GM18909 (cell line): ENCODE measurements at regions not wholly inside any gene's neighbourhood (a gene's known extent, or its start where the extent isn't known, plus 50 kb on each side); places are given as distances from the start of the nearest gene placed in this dataset.
A peak's percentile ranks its signal among the peaks of the same experiment; 100 is the strongest.

Experiments used
- ATAC-seq: cut with Tn5 transposase; IDR thresholded peaks from one replicate; pipeline ENCODE4 v1.9.1; 2021; ENCODE audit warnings: mild to moderate bottlenecking; ENCODE audit not compliant: unreplicated experiment, poor library complexity

DNA sequence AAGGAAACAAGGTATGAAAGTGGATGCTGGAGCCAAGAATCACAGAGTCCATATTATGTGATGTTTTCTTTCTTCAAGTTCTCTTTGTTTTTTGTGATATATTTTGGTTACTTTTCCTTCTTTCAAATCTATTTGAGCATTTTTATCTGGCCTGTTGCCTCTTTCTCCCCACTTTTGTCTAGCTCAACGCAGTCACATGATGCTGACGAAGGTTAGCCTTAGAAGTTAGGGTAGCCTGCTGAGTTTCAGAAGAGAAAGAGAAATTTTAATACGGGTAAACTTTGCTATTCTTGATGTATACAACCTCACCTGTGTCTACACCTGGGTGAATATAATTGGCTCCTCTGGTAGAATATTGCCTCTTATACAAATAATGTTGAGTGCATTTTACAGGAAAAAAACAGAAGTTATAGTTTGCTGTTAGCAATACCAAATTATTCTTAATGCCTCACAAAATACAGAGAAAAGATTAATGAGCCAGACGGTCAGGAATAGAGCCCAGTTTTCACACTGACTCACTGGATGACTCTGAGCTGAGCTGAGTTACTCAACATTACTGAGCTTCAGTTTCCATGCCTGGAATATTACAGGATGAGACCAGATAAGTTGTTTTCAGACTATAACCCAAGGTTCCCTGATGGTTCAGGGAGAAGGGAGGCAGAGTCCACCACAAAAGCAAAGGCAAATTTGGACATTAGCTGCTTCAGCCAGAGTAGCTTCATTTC lies 161.6 kb upstream of the BDNF start:
- no peak for ATAC-seq

DNA sequence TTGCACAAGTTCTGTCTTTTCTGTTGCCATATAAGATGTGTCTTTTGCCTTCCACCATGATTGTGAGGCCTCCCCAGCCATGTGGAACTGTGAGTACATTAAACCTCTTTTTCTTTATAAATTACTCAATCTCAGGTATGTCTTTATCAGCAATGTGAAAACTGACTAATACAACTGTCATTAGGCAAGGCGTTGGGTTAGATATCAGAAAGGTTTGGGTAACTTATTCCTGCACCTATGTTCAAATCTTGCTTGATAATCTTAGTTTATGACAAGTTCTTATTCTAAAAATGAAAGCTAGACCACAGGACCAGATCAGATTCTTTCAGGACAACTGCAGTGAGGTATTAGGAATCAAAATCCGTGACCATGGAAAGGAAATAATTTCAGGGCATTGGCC lies 160.6 kb upstream of the BDNF start:
- ATAC-seq: no peak

DNA sequence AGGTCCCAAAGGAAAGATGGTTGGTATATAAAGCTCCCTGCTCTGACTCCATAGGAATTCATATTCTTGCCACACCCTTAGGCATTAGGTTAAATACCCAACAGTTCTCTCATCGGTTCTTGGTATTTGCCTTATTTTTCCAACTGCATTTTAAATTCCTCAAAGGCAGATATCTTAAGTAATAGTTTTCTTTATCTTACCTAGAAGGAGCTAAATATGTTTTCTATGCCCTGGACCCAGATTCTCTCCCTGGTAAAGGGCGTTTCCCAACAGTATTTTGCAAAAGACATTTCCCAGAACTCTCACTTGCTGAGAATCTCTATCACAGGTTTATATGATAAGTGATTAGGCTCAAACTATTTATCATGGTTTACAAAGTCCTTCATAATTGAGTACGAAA lies 158.6 kb upstream of the BDNF start:
- no peak for ATAC-seq

DNA sequence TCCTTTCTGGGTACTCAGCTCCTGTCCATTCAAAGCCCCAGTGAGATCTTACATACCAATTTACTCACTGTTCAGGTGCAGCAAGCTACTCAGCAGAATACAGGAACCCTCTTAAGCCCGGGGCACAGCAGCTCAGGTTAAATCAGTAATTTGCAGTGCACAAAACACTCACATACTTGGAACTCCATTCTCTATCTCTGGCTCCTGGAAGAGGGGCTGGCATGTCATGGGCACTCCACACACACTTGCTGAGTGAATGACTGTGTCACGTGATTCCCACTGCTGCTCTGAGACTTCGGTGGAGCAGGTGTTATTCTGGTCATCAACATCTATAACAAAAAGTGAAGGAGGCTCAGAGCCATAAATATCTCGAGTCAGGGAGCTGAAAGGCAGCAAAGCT lies 157.3 kb upstream of the BDNF start:
- peak; percentile 21 for ATAC-seq

DNA sequence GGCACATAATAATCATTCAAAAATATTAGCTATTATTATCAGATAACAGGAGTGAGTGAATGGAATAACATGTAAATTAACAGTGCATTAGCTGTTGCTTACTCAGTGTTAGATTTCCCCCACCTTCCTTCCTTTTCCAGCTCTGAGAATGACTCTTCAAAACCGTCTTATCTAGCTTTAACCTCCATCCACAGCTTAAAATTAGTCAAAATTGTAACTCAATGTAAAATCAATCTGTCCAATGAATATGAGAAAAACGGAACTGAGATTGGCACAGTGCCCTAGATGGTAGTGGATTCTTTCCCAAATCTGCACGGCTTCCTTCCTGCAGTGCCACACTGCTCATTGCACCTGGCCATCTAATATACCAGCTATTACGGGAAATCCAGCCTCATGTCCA lies 156.8 kb upstream of the BDNF start:
- peak; percentile 80 for ATAC-seq

DNA sequence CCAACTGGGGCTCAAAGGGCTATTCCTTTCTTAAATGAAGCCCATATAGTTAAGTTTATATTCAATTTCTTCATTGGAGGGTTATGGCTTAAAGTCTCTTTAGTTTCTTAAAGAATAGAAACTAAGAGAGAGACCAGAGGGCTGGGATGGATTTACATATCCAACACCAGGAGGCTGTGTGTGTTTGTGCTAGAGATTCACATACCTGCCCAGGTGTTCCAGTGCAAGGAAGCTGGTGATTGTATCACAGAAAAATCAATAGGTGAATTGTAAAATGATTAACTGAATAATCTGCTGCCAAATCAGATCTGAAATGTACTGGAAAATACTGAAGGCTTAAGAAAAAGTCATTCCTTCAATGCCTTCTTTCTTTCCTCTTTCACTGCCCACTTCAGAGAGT lies 148.2 kb upstream of the BDNF start:
- ATAC-seq: no peak

DNA sequence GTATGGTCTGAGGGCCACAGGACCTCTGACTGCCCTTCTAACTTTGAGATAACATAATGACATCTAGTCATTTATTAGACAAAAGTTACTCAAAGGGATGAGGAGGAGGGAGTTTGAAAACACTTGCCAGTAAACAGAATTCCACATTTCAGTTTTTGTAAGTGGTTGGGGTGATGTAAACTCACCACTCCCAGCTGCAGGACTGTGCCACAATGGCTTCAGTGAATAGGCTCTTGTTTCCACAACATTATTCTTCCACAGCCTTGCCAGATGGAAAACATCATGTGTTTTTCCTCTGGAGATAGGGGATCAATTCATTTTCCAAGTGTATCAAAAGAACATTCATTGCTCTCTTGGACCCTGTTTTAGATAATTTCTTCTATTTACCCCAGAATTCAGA lies 147.2 kb upstream of the BDNF start:
- no peak for ATAC-seq

DNA sequence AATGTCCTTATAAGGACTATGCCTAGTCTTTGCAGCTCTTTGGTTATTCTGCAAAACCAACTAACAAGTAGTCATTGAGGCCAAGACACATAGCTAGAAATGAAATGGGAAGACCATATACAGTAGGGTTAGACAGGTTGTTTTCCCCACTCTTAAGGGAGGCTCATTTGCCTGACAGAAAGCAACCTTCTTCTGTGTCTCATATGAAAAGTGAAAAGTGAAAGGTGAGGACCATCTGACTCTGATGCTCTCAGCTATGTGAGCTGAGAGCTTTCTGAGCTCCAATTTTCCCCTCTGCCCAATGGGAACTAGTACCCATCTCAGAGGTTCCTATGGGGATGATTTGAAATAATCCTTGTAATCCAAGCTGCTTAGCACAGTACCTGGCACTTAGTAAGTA lies 142.0 kb upstream of the BDNF start:
- no peak for ATAC-seq

DNA sequence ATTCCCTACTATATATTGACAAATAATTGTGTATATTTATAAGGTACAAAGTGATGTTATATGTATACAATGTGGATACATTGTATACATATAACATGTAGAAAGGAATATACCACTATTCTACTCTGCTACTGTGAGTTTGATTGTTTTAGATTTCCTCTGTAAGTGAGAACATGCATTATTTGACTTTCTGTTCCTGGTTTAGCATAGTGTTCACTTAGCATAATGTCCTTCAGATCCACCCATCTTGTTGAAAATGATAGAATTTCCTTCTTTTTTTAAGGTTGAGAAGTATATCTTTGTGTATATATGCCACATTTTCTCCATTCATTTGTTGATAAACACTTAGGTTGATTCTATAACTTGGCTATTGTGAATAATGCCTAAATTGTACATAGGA lies 140.8 kb upstream of the BDNF start:
- ATAC-seq: no peak

DNA sequence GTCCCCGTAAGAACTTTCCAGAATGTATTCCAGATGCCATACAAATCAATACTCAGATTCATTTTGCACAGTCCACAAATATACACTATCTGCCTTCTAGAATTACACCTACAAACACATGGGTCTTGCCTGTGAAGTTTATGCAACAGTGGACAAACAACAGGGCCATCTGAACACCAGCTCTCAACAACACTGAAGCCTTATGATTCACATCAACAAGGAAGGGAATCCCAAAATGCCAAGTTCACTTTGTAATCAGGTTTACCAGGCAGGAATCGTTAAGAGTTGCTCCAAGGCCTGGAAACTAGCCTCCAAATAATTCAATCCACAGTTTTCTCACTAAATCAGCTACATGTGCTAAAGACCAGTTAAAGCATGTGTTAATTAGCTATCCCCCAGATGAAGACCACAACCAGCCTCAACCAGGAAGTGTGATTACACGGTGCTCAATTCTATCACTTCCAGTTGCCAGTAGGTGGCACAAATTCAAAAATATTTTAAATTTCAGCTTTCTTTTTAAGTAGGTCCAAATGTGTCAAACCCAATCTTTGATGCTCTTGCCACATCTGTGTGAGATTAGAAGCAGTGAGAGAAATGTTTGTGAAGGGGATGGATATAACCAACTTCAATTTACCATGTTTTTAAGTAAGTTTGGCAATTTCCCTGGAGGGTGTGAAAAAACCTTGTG lies 139.1 kb upstream of the BDNF start:
- ATAC-seq: no peak

DNA sequence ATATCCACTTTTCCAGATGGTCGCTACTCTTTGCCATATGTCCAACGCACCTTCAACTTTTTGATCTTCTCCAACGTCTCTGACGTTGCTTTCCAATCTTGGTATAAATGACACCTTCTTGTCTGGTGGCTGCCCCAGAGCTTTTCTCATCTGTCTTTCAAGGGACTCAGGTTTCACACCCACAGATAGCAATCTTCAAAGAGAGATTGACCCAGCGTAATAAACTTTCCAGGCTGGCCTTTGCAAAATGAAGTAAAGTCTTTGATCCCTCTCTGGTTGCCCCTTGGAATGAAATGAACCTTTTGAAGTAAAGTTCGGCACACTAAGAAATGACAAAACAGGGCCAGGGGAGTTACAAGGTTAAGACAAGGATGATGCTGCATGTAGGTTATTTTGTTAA lies 138.4 kb upstream of the BDNF start:
- ATAC-seq: no peak

DNA sequence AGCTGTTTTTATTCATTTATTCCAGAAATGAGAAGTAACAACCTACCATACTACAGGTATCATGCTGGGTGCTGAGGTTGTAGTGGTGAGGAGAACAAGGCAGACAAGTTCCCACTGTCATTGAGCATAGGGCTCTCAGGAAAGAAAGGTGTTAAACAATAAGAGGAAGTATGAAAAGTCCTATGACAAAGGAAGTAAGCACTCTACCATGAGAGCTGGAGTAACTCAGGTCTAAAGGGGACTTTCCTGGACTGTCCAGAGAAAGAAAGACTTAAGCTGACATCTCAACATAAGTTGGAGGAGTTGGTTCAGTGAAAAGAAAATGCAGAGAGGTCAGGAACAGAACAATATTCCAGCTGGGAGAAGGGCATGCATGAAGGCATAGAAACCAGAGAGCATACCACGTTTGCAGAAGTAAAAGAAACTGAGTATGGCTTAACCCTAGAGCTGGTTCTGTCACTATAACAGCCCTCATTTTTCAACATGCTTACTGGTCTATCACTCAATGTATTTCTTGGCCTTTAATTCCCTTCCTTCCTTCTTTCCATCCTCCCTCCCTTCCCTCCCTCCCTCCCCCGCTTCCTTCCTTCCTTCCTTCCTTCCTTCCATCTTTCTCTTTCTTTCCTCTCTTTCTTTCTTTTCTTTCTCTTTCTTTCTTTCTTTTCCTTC lies 137.8 kb upstream of the BDNF start:
- ATAC-seq: peak; percentile 90

DNA sequence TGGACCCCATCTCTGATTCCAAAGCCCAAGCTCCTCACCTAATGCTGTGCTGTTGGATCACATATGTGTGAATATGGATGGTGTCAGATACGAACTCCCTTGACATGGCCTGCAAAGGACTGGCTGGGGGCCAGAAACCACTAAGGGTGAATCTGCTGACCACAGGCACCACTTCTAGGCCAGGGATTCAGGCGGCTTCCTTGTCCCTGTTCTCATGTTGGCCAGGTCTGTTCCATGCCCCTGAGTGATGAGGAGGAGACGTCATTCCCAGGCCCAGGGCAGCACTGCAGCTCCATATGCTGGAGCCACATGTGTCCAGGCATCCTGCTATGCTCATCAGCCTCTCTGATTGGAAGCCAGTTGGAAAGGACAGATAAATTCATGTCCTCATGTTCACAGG lies 130.0 kb upstream of the BDNF start:
- ATAC-seq: no peak

DNA sequence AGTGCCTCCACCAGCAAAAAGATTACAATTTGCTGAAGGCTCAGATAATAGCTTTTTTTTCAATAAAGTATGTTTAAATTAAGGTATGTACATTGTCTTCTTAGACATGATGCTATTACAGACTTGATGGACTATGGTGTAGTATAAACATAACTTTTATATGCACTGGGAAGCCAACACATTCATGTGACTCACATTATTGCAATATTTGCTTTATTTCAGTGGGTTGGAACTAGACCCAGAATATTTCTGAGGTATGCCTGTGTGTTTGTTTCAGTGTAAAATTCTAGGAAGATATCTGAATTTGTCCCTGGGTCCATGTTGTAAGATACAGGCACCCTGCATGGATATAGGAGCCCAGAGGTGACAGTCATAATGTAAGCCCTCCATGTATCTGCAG lies 120.0 kb upstream of the BDNF start:
- ATAC-seq: no peak

DNA sequence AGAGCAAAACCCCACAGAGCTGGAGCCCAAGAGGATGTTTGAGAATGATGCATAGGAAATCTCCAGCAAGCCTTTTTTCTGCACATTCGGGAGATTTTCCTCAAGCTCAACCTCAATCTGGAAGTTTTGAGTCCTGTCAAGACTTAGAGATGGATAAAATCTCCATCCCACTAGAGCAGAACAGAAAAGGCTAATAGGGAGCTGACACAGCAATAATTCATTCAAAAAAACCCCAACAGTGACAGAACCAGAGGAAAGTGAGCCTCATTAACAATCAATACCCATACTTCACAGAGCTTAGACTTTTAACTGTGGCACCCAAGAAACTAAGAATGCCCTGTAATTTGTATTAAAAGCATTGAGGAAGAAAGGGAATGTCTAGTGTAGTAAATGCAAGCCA lies 115.9 kb upstream of the BDNF start:
- no peak for ATAC-seq

DNA sequence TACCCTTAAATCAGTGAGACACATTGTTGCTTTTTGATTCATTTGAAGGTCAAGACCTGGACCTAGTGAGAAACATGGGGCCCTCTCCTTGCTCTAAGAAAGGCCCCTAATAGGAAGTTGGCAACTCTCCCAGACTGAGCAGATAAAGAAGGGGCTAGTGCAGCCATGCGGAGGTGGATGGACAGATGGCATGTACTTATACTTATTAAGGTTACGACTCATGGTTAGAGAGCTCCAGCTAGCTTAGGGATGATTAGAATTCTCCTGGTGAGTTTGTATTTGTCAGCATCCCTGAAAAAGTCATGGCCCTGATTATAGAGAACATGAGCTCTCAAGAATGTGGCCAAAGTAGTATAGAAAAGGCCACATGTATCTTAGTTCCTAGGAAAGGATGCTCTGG lies 112.1 kb upstream of the BDNF start:
- ATAC-seq: no peak

DNA sequence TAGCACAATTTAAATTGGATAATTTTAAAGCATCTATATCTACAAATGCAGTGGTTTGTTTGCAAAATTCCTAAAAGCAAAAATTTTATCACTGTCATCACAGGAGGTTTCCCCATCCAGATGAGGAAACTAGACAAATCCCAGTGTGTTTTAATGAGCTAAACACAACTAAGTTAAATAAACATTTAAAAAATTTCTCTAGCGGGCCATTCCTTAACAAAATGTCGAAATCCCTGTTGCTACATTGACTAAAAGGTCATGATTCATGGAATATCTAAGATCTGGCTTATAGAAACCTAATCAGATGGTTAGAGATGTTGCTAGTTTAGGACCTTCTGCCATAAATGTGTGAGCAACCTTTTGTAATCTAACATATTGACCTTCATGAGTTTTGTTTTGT lies 107.3 kb upstream of the BDNF start:
- no peak for ATAC-seq

DNA sequence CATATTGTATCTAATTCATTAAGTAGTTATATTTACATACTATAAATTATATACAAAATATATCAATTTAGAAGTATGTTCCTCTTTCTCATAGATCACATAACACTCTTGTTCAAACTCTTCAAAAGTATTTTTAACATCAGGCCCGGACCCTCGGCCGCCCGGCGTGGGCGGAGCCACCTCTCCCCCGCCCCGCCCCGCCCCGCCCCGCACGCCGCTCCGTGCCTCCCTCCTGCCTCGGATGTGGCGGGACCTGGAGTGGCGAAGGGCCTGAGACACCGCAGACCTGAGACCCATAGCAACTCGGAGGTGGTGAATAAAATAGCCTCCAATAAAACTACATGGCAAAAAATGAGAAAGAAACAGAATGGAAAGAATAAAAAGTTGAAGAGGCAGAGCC lies 105.9 kb upstream of the BDNF start:
- no peak for ATAC-seq

DNA sequence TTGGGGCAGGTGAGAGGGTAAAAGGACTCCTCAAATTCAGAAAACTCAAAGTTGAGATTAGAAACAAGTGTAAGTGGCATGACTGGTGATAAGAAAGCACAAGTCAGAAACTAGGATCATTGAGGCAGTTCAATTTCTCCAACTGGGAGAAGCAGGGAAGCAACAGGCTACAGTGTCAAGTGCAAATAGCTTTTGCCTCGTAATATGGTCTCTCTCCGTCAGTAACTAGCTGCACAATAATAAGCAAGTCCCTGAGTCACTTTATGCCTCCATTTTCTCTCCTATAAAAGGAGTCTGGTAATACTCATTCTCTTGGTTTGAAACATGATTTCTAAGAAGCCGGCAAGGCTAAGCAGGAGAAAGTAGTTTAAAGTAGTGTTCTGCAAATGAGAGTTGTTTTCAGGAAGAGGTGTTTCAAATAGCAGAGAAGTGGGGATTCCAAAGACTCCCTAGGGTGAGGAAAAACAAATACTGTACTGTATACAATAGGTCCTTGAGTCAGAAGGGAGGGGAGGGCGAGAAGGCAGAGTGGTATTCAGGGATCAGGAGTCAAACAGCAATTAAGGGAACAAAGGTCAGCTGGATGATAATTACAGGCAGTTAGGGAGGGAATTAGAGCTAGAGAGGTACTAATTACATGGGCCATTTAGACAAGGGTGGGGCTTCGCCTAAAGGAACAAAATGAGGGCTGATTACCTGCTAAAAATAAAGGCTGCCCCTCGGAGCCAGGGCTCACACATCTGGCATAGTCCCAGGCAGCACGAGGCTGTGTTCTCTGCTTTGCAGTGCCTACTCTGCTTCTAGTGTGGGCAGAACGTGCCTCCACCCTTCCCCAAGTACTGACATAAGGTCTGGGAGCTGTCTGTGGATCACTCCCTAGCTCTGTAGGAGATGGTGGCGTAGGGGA lies 96.0 kb upstream of the BDNF start:
- no peak for ATAC-seq

DNA sequence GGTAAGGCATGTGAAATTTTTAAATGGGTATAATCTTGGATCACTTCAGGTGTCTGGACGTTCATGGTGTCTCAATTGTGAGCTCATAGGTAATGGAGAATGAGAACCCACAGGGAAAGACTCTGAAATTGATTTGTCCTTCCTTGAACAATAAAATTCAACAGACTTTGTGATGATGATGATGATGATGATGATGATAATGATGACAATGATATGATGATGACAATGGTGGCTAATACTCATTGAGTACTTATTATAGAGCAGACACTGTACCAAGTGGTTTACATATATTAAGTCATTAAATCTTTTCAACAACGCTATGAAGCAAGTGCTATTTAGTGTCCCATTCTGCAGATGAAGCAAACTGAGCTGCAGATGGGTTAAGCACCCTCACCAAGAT lies 86.6 kb upstream of the BDNF start:
- ATAC-seq: no peak

DNA sequence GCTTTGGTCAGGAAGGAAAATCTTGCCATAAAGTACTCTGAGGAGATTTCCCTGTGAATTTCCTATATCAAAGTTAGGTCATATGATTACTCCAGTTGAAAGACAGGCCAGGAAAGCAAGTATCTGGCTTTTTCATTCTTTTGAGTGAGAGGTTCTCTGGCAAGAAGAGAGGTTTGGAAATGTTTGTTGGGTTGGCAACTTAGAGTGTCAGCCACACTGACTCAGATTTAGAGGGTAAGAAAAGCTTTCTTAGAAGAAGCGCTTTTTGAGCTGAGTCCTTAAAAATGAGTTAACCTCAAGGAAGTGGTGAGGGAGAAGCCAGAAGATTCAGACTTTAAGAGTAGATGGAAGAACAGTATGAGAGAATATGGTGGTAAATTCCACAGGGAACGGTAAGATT lies 86.1 kb upstream of the BDNF start:
- no peak for ATAC-seq
